ENCODE measurements at regions not wholly inside any gene's neighbourhood (a gene's known extent, or its start where the extent isn't known, plus 50 kb on each side); places are given as distances from the start of the nearest gene placed in this dataset.

DNA sequence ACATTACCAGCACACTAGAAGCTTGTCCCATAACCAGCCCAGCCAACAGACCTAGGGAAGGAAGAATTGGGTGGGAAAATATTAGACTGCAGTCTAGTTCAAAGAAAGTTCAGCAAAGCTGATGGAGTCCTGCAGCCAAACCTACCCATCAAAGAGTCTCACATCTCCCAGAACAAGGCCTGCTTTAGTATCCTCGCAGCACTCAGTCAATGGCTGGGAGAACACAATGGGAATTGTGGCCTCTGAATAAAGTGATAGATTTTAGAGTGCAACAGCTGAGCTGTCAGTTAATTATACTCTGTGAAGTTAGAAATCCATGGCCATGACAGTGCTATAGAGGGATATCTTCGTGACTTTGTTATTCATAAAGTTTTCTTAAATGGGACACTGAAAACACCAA, 207.2 kb upstream of the NAALADL2 start:
- no peak for DNase-seq (ENCODE audit: low spot score)

DNA sequence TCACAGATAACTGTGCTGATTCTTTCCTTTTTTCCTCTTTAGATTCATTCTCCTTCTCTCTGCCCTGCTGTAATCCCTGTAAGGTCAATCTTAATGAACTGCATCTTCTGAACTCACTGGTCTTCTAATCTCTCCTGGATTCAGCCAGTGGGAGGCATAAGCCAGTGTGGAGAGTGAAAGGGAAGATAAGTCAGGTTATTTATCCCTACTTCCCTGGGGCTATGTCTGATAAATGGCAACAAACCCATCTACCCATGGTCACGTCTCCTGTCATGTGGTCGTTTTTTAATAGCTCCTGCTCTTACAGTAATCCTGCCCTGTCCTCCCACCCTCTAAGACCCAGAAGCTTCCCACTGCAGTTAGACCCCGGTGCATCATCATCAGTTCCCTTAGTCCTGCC, 199.6 kb upstream of the NAALADL2 start:
- DNase-seq (ENCODE audit: low spot score) = no peak

DNA sequence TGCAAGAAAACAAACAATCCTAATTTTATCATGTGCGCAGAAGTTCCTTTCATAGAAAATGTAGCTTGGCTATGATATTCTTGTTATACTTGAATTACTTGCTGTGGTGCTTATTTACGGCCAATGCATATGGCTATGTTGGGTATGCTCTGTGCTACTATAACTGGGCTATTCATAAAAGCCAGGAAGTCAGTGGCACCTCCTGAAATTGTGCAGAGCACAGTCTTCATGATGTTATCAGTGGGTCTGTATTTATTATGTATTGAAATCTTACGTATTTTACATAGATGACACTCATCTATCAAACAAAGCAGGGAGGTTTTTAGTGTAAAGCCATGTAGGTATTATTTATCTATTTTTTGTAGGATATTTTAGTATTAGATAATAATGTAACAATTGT, 196.5 kb upstream of the NAALADL2 start:
- no peak for DNase-seq (ENCODE audit: low spot score)

DNA sequence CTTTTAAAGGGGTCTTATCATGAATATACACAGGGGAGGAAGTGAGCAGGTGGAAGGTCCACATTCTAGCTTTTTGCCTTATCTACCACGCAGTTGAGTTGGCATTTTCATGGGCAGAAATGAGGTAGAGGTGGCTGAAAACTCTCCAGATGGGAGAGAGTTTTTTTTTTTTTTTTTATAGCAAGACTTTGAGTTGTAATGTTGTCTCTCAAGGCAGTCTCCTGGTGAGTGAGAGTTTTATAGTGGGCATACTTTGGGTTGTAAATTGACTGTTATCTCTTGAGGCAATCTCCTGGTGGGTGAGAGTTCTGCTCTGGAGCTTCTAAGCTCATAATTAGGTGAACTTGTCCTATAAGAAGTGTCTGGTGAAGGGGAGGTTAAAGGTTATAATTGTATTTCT, 191.7 kb upstream of the NAALADL2 start:
- DNase-seq (ENCODE audit: low spot score) = no peak

DNA sequence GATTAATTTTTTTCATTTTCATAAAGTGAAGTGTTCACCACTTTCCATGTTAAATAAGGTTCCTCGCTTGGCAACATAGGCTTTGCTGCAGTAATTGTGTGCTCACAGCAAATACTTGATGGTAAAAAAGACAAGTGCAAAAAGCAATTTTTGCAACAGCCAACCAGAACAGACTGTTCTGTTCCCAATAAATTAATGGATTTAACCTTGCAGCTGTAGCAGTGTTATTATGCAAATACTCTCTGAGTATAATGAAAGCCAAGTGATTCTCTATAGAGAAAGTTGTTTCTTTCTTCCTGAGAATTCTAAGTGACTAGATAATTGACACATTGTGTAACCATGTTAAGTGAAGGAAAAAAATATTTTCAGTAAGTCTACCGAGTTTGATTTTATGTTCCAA, 183.7 kb upstream of the NAALADL2 start:
- DNase-seq (ENCODE audit: low spot score) = no peak

DNA sequence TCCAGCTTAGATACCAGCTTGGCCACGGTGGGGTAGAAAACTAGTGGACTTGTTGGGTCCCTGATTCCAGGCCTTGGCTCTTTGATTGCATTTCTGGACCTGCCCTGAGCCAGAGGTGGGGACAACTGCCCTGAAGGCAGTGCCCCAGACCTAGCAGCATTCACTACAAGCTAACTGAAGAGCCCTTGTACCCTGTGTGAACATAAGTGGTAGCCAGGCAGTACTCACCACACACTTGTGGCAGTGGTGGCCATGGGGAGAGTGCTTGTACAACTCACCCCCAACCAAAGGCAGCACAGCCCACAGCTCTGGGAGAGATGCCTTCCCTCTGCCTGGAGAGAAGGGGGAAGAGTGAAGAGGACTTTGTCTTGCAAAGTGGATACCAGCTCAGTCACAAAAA, 177.3 kb upstream of the NAALADL2 start:
- no peak for DNase-seq (ENCODE audit: low spot score)

DNA sequence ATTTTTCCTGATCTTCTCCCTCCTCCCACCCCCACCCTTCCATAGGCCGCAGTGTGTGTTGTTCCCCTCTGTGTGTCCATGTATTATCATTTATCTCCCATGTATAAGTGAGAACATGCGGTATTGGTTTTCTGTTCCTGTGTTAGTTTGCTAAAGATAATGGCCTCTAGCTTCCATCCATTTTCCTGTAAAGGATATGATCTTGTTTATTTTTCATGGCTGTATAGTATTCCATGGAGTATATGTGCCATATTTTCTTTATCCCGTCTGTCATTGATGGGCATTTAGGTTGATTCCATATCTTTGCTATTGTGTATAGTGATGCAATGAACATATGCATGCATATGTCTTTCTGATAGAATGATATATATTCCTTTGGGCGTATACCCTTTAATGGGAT, 173.3 kb upstream of the NAALADL2 start:
- DNase-seq (ENCODE audit: low spot score) = no peak

DNA sequence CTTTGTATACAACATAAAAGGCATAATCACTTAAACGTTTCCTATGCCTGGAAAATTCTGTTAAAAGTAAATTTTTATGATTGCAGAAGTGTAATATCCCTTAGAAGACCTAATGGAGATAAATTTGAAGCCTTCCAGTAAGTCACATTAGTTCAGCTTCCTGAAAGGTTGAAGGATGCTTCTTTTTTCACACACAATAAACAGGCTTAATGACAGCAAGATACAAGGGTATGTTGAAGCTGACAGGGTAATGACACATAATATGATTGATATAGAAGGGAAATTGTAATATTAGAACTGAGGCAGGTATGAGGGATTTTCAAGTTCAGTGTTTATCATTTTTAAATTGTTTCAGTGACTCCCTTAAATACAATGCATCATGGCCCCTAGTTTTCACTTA, 161.8 kb upstream of the NAALADL2 start:
- no peak for DNase-seq (ENCODE audit: low spot score)

DNA sequence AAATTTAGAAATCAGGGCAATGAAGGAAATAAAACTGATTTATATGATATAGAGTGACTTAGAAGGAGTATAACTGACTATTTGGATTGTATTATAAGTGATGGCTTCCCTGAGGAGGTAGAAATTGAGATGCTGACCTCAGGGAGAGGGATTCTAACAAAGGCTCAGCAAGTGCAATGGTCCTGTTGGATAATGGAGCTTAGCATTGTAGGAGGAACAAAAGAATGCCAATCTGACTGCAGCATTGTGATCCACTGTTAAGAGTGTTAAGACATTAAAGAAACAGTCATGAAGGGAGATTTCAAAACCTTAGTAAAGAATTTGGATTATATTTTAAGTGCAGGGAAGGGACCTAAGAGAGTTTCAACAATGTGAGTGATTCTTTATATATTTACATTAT, 158.4 kb upstream of the NAALADL2 start:
- DNase-seq (ENCODE audit: low spot score) = no peak

DNA sequence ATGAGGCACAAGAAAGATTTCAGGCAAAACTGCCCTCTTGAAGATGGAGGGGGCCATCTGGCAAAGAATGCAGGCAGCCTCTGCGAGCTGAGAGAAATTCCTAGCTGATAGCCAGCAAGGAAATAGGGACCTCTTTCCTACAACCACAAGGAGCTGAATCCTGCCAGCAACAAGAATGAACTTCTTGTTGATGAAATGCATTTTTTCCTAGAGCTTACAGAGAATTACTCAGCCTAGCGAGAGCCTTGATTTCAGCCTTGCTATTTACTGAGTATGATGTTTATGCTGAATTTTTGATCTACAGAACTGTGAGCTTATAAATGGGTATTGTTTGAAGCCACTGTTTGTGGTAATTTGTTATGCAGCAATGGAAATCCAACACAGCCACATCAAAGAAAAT, 148.5 kb upstream of the NAALADL2 start:
- DNase-seq (ENCODE audit: low spot score) = no peak

DNA sequence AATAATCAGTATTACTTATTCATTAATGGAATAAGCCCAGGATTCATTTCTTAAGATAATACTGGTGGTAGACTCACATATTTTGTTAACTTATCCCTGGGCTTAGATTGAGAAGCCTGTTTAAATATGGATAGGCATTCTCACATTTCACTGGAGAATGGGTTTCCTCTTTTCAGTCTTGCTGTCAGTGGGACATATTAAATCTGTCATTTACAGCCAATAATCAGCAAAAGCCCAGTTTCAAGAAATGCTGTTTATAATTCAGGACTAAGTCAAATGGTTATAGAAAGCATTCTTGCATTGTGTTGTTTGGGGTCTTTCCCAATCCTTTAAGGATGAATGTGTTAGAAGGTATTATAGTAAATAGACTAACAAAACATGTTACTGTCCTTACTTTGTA, 143.7 kb upstream of the NAALADL2 start:
- DNase-seq (ENCODE audit: low spot score) = no peak

DNA sequence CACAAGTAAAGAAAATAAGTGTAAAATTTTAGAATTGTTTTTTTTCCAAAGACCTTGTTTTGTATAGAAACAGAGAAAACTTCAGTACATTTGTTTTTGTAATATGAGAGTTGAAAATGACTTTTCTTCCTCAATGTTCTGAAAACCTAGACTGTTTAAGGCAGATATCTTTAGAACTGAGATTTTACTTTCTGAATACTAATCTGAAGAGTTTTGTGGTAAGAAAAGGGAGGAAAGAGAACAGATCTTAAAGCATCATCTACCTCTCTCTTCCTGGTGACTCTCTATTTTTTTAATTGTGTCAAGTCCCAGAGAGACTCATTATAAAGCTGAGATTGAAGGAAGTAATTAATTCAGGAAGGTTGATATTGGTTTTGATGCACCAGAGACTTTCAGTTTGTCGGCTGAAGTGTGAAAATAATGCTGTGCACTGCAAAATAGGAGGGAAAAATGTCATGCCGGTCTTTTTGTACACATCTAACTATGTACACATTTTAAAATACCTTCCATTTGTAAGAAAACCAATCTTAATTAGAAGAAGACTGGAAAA, 142.1 kb upstream of the NAALADL2 start:
- DNase-seq (ENCODE audit: low spot score) = no peak

DNA sequence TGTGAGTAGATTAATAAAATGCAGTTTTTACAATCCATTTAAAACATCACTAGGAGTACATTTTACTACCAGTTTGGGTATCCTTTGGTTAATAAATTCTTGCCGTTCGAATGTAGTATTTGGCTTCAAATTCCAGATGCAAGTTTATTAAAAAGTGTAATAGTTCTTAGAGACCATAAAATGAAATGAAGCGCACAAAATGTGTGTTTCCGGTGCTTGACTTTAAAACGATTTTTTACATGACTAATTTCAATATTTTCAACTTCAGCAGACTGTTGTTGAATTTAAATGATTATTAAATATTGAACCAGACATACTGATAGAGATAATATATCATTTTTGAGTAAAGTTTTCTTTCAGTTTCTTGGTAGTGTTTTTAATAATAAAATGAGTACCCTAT, 138.4 kb upstream of the NAALADL2 start:
- no peak for DNase-seq (ENCODE audit: low spot score)

DNA sequence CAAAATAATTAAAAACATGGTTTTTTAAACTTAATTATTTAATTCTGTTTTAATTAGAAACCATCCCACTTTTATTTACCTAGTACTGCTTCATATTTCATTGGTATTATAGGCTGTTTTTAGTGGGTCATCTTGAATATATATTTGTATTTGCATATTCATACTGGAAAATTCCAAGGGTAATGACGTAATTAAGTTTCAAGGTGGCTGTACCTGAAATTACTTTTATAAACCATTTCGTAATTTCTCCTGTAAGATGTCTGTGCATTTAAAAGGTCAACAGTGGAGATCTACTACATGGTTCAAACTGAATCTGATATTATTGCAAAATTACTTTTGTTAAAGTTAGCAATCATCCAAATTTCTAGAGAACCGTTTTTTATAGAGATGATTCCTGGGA, 133.8 kb upstream of the NAALADL2 start:
- no peak for DNase-seq (ENCODE audit: low spot score)

DNA sequence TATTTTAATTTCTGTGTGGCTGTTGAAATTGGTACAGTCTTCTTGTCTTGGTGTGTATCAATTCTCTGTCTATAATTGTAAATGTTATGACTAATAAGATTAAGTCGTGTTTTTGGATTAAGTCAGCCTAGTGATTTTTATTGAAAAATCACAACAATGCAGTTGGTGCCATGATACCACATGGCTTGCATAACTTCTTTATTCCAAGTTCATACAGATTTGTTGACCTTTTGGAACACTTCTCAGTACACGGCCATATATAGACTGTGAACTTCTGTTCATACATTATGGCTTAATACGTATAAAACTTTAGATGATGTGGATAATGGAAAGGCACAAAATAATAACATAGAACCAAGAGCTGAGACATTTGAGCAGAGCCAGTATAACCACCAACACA, 121.2 kb upstream of the NAALADL2 start:
- no peak for DNase-seq (ENCODE audit: low spot score)

DNA sequence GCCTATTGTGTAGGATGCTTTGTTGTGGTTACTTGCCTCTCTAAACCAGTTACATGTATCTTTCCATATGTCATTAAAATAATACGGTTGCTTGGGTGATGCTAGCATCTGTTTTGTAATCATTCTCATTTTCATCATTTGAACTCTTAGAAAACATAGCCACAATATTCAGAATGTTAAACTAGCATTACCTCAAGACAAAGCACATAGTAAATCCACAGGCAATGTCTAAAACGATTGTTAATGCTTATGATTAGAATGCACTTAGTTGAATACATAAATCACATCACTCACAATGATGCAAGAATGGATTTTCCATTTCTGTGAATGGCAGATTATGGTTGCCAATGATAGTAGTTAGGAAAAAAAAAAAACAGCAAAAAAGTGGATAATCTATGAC, 110.0 kb upstream of the NAALADL2 start:
- no peak for DNase-seq (ENCODE audit: low spot score)

DNA sequence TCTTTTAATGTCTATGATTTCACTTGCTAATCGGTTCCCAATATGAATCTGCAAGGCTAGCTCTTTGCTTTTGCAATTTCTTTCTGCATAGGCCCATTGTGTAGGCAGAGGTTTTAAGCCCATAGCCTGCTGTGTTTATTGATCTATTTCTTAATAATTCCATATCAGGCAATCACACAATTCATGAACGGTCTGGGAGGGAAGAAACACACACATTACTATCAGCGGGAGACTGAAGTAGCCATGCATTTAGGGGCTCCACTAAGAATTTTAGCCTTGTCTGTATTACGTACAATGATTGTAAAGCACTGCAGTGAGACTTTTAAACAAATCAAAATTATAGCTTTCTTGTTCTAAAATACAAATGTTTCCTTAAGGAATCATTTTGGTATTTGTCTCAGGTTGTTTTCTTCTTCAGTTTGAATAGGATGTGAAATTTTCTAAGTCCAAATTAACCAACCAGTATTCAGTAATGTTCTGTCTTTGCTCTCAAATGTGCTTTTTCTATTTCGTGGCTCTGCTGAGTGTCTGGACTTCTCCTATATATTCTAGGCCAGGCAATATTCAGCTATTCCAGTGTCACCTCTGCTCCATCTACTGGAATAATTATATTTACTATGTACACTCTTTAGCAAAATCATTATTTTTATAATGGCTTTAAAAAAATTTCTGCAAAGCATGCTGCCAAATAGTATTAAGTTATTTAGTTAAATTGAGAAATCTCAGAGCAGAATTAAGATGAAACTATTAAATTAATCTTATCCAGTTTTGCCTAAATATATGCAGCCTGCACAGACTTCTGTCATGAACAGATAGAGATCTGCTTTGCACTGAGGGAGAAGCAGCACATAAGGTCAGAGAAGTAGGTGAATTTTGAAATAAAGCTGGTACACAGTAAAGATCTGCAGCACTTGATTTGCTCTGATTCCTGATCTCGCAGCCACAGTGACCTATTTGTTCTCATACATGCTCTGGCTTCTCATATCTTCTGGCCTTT, 103.0 kb upstream of the NAALADL2 start:
- no peak for DNase-seq (ENCODE audit: low spot score)

DNA sequence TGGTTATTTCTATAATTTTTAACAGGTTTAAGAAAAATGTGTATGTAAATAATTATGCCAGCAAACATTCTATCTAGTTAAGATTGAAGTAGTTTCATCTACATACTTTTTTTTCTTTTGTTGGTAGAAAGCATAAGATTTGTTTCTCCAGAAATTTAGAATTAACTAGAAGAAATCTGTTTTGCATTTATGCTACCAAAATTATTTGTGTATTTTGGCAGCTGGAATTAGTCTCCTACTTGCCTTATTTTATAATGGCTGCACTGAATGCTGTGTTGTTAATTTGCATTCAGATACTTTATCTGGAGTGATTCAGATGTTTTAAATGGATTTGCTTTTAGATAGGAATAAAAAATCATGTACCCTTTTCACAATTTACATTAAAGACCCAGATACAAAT, 100.2 kb upstream of the NAALADL2 start:
- no peak for DNase-seq (ENCODE audit: low spot score)

DNA sequence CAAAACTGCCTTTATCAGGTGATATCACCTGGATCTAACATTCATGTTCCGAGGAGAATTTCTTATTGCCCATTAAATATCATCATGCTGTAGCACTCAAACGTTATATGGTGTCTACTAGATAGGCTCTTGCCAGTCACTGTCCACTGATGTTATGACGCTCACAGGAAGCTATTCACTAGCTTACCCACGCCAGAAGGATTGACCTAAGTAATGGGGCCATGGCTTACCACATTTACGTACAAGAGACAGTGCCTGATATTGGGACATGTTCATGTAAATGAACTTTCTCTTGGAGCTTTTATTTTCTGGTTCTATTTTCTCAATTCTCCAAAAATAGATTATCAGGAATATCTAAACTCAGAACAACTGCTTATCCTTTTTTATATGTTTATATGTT, 91.7 kb upstream of the NAALADL2 start:
- no peak for DNase-seq (ENCODE audit: low spot score)

DNA sequence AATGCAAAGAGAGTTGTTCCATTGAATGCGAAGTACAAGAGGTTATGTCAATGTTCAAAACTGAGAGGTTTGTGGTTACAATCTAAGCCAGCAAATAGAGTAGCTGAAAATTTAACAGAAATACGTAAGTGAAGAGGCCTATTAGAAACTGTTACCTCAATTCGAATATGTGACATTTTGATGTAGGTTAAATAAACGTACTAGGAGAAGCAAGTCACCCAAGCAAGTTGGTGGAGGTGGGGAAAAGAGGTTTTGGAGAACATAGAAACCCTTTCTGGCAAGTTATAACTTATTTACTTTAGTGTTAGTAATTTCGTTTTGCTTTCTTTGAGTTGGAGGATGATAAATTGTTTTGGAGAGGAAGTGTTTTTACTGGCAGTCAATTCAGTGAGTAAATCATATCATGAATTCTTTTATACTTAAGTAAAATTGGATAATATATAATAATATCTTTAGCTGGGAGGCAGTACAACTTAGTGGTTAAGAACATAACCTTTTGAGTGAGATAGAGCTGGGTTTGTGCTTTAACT, 91.2 kb upstream of the NAALADL2 start:
- no peak for DNase-seq (ENCODE audit: low spot score)

DNA sequence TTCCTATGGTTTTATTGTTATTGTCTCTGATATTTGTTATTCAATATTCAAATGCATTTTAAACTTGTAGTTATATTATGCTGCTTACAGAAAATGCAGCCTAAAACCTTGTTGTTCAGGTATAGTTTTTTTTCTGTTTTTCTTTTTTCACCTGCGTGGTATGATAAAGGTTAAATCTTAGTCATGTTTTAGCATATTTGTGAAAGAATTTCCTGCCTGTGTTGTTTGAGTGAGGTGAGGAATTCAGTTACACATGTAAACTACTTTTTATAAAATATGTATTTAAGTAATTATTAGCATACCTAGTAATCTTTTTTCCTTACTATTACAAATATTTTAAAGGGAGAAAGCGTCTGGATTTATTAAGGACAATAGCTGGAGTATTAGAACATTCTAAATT, 90.0 kb upstream of the NAALADL2 start:
- DNase-seq (ENCODE audit: low spot score) = no peak

DNA sequence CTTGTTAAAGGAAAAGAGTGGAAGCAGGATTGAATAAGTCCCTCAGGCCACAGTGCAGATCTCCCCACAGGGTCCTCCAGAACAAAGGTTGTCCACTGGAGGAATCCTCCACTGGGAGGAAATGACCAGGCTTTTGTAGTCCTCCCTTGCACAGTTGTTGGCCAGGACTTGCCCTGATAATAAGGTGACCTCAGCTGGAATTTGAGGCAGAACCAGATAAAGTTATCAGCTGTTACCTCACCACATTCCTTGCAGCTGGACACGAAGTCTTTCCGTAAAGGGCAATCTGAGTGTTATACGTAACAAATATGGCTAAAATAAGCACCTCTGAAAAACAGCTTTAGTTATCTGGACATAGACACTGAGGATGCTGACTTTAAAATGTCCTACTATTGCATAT, 83.5 kb upstream of the NAALADL2 start:
- no peak for DNase-seq (ENCODE audit: low spot score)

DNA sequence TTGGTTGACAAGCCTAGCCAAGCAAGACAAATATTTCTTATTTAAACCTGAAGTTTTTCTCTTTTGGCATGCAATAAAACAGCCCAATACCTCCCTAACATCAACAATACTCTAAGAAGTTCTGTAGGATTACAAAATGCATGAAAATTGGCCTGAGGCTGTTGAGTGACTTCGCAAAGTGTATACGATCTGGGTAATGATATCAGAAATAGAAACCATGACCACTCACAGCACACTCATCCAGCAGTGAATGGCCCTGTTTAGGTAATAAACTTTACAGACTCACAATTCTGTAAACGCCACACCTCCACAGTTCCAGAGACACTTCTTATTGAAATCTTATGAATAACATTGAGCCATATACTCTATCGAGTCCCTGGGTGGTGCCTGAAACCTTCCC, 83.0 kb upstream of the NAALADL2 start:
- no peak for DNase-seq (ENCODE audit: low spot score)

DNA sequence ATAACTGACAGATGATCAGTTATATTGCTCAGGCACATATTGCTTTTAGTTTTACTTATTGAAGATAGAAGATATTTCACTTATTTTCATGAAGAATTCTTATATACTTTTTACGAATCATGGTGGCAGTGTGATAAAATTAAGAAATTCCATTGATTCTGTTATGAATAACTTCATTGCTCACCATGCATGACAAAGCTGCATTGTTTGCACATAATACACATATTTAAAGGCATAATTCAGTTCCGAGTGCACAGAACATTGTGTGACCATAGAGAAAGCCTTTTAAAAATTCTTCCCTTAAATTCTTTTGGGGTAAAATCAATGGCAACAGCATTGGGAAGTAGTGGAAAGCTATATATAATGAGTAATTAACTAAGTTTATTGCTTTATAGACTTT, 82.5 kb upstream of the NAALADL2 start:
- DNase-seq (ENCODE audit: low spot score) = no peak
